ENCODE measurements at regions not wholly inside any gene's neighbourhood (a gene's known extent, or its start where the extent isn't known, plus 50 kb on each side); places are given as distances from the start of the nearest gene placed in this dataset.

DNA sequence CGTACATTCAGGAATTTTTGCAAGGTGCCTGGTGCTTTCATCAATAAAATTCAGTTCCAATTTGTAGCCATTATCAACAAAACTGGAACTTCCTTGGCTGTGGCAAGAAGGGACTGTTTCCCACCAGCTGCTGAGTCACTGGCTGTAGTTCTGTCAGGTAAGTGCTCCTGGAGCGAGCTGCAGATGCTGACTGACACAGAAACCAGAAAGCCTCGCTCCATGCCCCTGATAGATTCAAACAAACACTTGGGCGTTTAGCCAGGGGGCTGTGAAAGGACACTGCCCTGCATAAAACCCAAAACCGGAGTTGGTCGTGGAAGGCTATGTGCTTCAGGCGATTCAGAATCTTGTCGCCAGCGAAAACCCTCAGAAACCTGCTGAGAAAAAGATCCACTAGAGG lies 188.4 kb upstream of the FAM9B start:
- H3K4me3 ChIP-seq (ENCODE audit: low read depth, low read length), result no peak overlapping the region
- DNase-seq (ENCODE audit: low read depth), result no peak

DNA sequence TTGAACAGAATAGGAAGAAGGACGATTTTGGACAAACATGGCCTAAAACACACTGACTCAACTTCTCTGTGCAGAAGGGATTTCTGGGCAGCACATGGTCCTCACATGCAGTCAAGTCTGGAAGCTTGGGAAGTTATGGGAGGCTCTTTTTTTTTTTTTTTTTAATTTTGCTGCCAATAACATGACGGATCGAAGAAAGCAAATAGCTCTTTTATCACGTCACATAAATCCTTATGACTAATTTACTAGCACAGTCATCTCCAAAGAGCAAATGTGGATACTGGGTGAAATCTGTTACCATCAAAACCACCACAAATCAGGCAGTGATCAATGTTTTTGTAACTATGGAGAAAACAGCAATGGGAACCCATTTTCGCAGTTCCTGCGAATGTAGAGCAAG lies 193.3 kb upstream of the FAM9B start:
- TF ChIP-seq, protein P1, sequence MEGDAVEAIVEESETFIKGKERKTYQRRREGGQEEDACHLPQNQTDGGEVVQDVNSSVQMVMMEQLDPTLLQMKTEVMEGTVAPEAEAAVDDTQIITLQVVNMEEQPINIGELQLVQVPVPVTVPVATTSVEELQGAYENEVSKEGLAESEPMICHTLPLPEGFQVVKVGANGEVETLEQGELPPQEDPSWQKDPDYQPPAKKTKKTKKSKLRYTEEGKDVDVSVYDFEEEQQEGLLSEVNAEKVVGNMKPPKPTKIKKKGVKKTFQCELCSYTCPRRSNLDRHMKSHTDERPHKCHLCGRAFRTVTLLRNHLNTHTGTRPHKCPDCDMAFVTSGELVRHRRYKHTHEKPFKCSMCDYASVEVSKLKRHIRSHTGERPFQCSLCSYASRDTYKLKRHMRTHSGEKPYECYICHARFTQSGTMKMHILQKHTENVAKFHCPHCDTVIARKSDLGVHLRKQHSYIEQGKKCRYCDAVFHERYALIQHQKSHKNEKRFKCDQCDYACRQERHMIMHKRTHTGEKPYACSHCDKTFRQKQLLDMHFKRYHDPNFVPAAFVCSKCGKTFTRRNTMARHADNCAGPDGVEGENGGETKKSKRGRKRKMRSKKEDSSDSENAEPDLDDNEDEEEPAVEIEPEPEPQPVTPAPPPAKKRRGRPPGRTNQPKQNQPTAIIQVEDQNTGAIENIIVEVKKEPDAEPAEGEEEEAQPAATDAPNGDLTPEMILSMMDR (IDR thresholded peaks at IDR 0.05; ENCODE audit: insufficient read depth, low read length), result no peak
- H3K4me3 ChIP-seq (ENCODE audit: low read depth, low read length), result no peak overlapping the region
- no peak for DNase-seq (ENCODE audit: low read depth)

More for the DNA sequence above, 188.4 kb upstream of the FAM9B start:
- TF ChIP-seq, protein P1 (IDR thresholded peaks at IDR 0.05; ENCODE audit: insufficient read depth, low read length), result no peak

DNA sequence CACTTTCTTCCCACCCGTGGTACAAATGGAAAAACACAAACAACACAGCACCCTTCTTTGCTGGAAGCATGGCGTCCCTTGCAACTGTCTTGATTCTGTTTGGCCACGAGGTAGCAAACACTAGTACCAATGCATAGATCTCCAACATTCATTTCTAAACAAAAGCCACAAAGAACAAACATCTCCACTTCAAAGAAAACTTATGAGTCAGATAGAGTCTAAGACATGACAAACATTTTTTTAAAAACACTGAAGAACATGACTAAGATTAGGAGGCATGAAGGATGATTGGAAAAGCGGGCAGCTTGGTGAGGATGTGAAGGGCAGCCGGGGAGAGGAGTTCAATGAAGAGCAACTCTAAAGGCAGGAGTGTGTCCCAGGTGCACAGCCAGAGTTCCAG lies 197.6 kb upstream of the FAM9B start:
- H3K4me3 ChIP-seq (ENCODE audit: low read depth, low read length), result no peak overlapping the region
- TF ChIP-seq, protein P1 (IDR thresholded peaks at IDR 0.05; ENCODE audit: insufficient read depth, low read length), result no peak
- DNase-seq (ENCODE audit: low read depth), result no peak

DNA sequence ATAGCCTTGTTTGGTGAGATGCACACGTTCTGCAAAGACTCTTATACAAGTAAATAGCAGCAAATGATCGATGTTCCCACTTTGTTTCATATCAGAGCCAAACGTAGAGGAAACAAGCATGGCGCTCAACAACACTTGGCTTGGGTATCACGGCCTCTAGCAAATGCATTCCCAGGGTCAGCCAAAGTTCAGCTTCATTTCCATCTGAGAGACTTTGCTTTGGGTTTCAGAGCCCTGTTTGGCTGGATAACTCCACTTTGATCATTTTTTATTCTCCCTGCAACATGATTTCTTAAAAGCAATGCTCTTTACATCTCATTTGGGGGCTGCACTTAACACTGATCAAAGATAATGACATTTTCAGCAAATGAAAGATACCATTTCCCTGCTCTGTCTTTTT lies 199.2 kb upstream of the FAM9B start:
- no peak for DNase-seq (ENCODE audit: low read depth)
- H3K4me3 ChIP-seq (ENCODE audit: low read depth, low read length), result no peak overlapping the region
- TF ChIP-seq, protein P1 (IDR thresholded peaks at IDR 0.05; ENCODE audit: insufficient read depth, low read length), result no peak

DNA sequence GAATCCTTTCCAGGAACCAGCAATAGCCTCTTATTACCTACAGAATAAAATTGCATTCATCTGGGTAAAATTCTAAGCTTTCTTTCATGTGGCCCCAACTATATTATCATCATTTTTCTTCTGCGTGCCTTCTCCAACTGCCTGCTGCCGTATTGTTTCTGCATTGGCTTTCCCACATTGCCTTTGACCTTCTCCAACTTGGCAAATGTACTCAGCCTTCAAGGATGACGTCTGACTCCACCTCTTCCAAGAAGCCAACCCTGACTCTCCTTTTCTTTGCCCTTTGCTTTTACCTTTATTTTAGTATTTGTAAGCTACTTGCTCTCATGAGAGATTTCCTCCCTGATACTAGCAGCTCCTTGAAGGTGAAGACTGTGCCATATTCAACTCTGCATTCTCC lies 200.4 kb upstream of the FAM9B start:
- no peak overlapping the region for H3K4me3 ChIP-seq (ENCODE audit: low read depth, low read length)
- no peak for DNase-seq (ENCODE audit: low read depth)
- TF ChIP-seq, protein P1 (IDR thresholded peaks at IDR 0.05; ENCODE audit: insufficient read depth, low read length), result no peak

DNA sequence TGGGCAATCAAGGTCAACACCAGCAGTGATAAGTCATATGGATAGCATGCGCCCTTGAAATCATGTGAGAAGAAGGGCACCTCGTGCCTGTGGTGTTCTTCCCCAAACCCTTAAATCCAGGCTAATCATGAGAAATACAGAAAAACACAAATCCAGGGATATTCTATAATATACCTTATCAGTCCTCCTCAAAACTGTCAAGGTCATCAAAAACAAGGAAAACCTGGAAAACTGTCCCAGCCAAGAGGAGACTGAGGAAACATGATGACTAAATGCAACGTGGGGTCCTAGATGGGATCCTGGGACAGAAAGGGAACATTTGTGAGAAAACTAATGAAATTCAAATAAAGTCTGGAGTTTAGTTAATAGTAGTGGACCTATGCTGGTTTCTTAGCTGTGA lies 201.8 kb upstream of the FAM9B start:
- no peak overlapping the region for H3K4me3 ChIP-seq (ENCODE audit: low read depth, low read length)
- TF ChIP-seq, protein P1 (IDR thresholded peaks at IDR 0.05; ENCODE audit: insufficient read depth, low read length), result no peak
- DNase-seq (ENCODE audit: low read depth), result no peak

DNA sequence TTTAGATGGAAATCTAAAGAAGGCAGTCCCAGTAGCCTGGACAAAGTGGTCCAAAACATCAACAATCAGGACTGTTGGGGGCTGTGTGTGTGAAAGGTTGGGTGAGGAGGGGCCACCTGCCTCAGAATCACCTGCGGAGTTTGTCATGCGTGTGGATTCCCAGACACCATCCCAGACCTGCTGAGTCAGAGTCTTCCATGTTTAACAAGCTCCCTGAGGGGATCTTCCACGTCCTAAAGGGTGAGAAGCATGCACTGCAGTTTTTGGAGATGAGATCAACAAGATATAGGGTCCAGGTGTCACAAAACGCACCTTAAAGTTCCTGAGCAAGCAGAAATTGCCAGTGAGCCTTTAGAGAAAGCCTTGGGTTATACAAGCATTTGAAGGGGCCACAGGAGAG lies 207.0 kb upstream of the FAM9B start:
- DNase-seq (ENCODE audit: low read depth), result no peak
- TF ChIP-seq, protein P1 (IDR thresholded peaks at IDR 0.05; ENCODE audit: insufficient read depth, low read length), result no peak
- no peak overlapping the region for H3K4me3 ChIP-seq (ENCODE audit: low read depth, low read length)
